ENCODE measurements at regions not wholly inside any gene's neighbourhood (a gene's known extent, or its start where the extent isn't known, plus 50 kb on each side); places are given as distances from the start of the nearest gene placed in this dataset.
A peak's percentile ranks its signal among the peaks of the same experiment; 100 is the strongest.

GRCh38 chr3:102826636-102827035 is 391.8 kb downstream of the ZPLD1 start:
- Histone ChIP-seq H3K4me1 (no peaks in the 10 kb centered on the region), H3K27me3 (no peaks in the 10 kb centered on the region), H3K36me3 (no peaks in the 10 kb centered on the region), H3K4me3 (no peak overlapping the region), H3K27ac (no peak overlapping the region), H3K9me3 (no peaks in the 10 kb centered on the region)
- TF ChIP-seq CTCF (IDR thresholded peaks at IDR 0.05) (no peak), EP300 (IDR thresholded peaks at IDR 0.05) (no peak), POLR2AphosphoS5 (IDR thresholded peaks at IDR 0.05) (no peak), POLR2A (IDR thresholded peaks at IDR 0.05) (no peak)
- intact Hi-C loops (cut with DNase I) = no loop called here
- WGBS, 2 donors = 61 to 72% methylated on average over 3 of the region's 3 CpGs
- no peak for DNase-seq

GRCh38 chr3:102827386-102827785 is 392.6 kb downstream of the ZPLD1 start:
- Histone ChIP-seq H3K4me1 (no peaks in the 10 kb centered on the region), H3K27me3 (no peaks in the 10 kb centered on the region), H3K4me3 (no peak overlapping the region), H3K27ac (no peak overlapping the region), H3K9me3 (no peaks in the 10 kb centered on the region), H3K36me3 (no peaks in the 10 kb centered on the region)
- TF ChIP-seq EP300 (IDR thresholded peaks at IDR 0.05) = no peak
- intact Hi-C loops (cut with DNase I) = no loop called here
- no peak for DNase-seq

GRCh38 chr3:102830415-102830814 is 395.6 kb downstream of the ZPLD1 start:
- TF ChIP-seq POLR2A (IDR thresholded peaks at IDR 0.05) = no peak
- no peak for TF ChIP-seq CTCF (IDR thresholded peaks at IDR 0.05)
- no peak for TF ChIP-seq EP300 (IDR thresholded peaks at IDR 0.05)
- no peak for TF ChIP-seq POLR2AphosphoS5 (IDR thresholded peaks at IDR 0.05)
- no peak overlapping the region for H3K27ac ChIP-seq
- H3K9me3 ChIP-seq = no peaks in the 10 kb centered on the region
- peak; percentile 36 for DNase-seq
- no peaks in the 10 kb centered on the region for H3K36me3 ChIP-seq
- no peak overlapping the region for H3K4me3 ChIP-seq
- H3K27me3 ChIP-seq = no peaks in the 10 kb centered on the region
- H3K4me1 ChIP-seq = no peaks in the 10 kb centered on the region
- intact Hi-C loops (cut with DNase I) = no loop called here
- 91% methylated on average over 4 of the region's 4 CpGs for WGBS, 2 donors

- no peaks in the 10 kb centered on the region for H3K4me1 ChIP-seq
- WGBS, 2 donors = 76 to 78% methylated on average over 6 of the region's 6 CpGs
- H3K27me3 ChIP-seq = no peaks in the 10 kb centered on the region
- H3K36me3 ChIP-seq = no peaks in the 10 kb centered on the region
- H3K27ac ChIP-seq = no peak overlapping the region
- peak; percentile 50 for DNase-seq
- intact Hi-C loops (cut with DNase I) = no loop called here
- no peaks in the 10 kb centered on the region for H3K9me3 ChIP-seq
- no peak overlapping the region for H3K4me3 ChIP-seq
- TF ChIP-seq EP300 (IDR thresholded peaks at IDR 0.05) = no peak
- TF ChIP-seq CTCF (IDR thresholded peaks at IDR 0.05) = no peak
- no peak for TF ChIP-seq POLR2AphosphoS5 (IDR thresholded peaks at IDR 0.05)
- TF ChIP-seq POLR2A (IDR thresholded peaks at IDR 0.05) = no peak
Observed at GRCh38 chr3:102841866-102842265, 407.1 kb downstream of the ZPLD1 start.

- Histone ChIP-seq H3K36me3 (no peaks in the 10 kb centered on the region), H3K4me3 (no peak overlapping the region), H3K27me3 (no peaks in the 10 kb centered on the region), H3K9me3 (no peaks in the 10 kb centered on the region), H3K27ac (no peak overlapping the region), H3K4me1 (no peaks in the 10 kb centered on the region)
- 81 to 92% methylated on average over 2 of the region's 2 CpGs for WGBS, 2 donors
- no peak for TF ChIP-seq POLR2AphosphoS5 (IDR thresholded peaks at IDR 0.05)
- no peak for TF ChIP-seq POLR2A (IDR thresholded peaks at IDR 0.05)
- TF ChIP-seq CTCF (IDR thresholded peaks at IDR 0.05) = no peak
- TF ChIP-seq EP300 (IDR thresholded peaks at IDR 0.05) = no peak
- DNase-seq = no peak
- intact Hi-C loops (cut with DNase I) = no loop called here
Observed at GRCh38 chr3:102866845-102867244, 432.0 kb downstream of the ZPLD1 start.

Measured in sigmoid colon (tissue), 6 donors.